Liver (tissue), 8 donors: ENCODE measurements at regions not wholly inside any gene's neighbourhood (a gene's known extent, or its start where the extent isn't known, plus 50 kb on each side); places are given as distances from the start of the nearest gene placed in this dataset.
"Not testable (repeated sequence)": the region's sequence is repeated elsewhere in the genome, so short reads cannot be mapped to it uniquely, and the experiment has no call there.

Source experiments
- DNase-seq: peaks from one replicate; pipeline ENCODE4 v3.0.0-alpha.2; 2017; ENCODE audit warnings: low spot score
- H3K27ac ChIP-seq, 2 donors: one replicate each; pipeline ENCODE4 v1.7.0; 2013; ENCODE audit warnings: inconsistent platforms in 2 of 2, low read length in 2 of 2, control low read depth in 1 of 2, low read depth in 1 of 2, mild to moderate bottlenecking in 1 of 2
- H3K27me3 ChIP-seq, 4 donors: one replicate each; pipeline versions ENCODE4 v1.6.1 to v1.7.0; 2013; ENCODE audit warnings: low read length in 3 of 4, inconsistent platforms in 1 of 4, mild to moderate bottlenecking in 1 of 4, moderate library complexity in 1 of 4; ENCODE audit not compliant: control insufficient read depth in 4 of 4, insufficient read depth in 4 of 4
- H3K36me3 ChIP-seq, 4 donors: one replicate each; pipeline versions ENCODE4 v1.6.1 to v1.7.0; 2013; ENCODE audit warnings: low read length in 3 of 4, mild to moderate bottlenecking in 3 of 4, low read depth in 1 of 4, moderate library complexity in 1 of 4; ENCODE audit not compliant: control insufficient read depth in 4 of 4, insufficient read depth in 3 of 4
- H3K4me1 ChIP-seq, 4 donors: one replicate each; pipeline versions ENCODE4 v1.6.1 to v1.7.0; 2013; ENCODE audit warnings: low read length in 3 of 4, mild to moderate bottlenecking in 3 of 4, moderate library complexity in 1 of 4; ENCODE audit not compliant: control insufficient read depth in 4 of 4, insufficient read depth in 4 of 4
- H3K4me3 ChIP-seq, 3 donors: one replicate each; pipeline versions ENCODE4 v1.6.1 to v1.7.0; 2013; ENCODE audit warnings: low read length in 3 of 3, control low read depth in 1 of 3, low read depth in 1 of 3, mild to moderate bottlenecking in 1 of 3
- H3K9ac ChIP-seq, 2 donors: one replicate each; pipeline ENCODE4 v1.7.0; 2013; ENCODE audit warnings: low read length in 2 of 2, mild to moderate bottlenecking in 2 of 2, moderate library complexity in 2 of 2, control low read depth in 1 of 2, low read depth in 1 of 2
- H3K9me3 ChIP-seq, 4 donors: one replicate each; pipeline versions ENCODE4 v1.6.1 to v1.7.0; 2013; ENCODE audit warnings: low read length in 3 of 4; ENCODE audit not compliant: control insufficient read depth in 4 of 4
- EGR1 ChIP-seq, 2 donors: IDR thresholded peaks; 2 replicates each; pipeline ENCODE4 v1.6.1; 2016 to 2018; ENCODE audit warnings: antibody characterized with exemption in 2 of 2, low read depth in 2 of 2
- FOXA1 ChIP-seq: IDR thresholded peaks from 2 replicates; pipeline ENCODE4 v1.6.1; 2016; ENCODE audit warnings: antibody characterized with exemption
- FOXA2 ChIP-seq: IDR thresholded peaks from 2 replicates; pipeline ENCODE4 v1.6.1; 2016; ENCODE audit warnings: antibody characterized with exemption
- GABPA ChIP-seq, 2 donors: IDR thresholded peaks in 1 of 2; conservative IDR thresholded peaks in 1 of 2; 2 replicates each; pipeline ENCODE4 v1.6.1; 2016; ENCODE audit warnings: antibody characterized with exemption in 2 of 2, mild to moderate bottlenecking in 1 of 2, moderate library complexity in 1 of 2
- HNF4A ChIP-seq, 2 donors: conservative IDR thresholded peaks; 2 replicates each; pipeline ENCODE4 v1.6.1; 2016; ENCODE audit warnings: antibody characterized with exemption in 2 of 2, mild to moderate bottlenecking in 2 of 2
- HNF4G ChIP-seq: IDR thresholded peaks from 2 replicates; pipeline ENCODE4 v1.6.1; 2016; ENCODE audit warnings: antibody characterized with exemption
- JUND ChIP-seq, 2 donors: IDR thresholded peaks; 2 replicates each; pipeline ENCODE4 v1.6.1; 2016; ENCODE audit warnings: antibody characterized with exemption in 2 of 2
- NR2F2 ChIP-seq: IDR thresholded peaks from 2 replicates; pipeline ENCODE4 v1.6.1; 2016; ENCODE audit warnings: antibody characterized with exemption
- RAD21 ChIP-seq, 2 donors: IDR thresholded peaks; 2 replicates each; pipeline ENCODE4 v1.6.1; 2016; ENCODE audit warnings: antibody characterized with exemption in 2 of 2, mild to moderate bottlenecking in 2 of 2
- RXRA ChIP-seq, 2 donors: IDR thresholded peaks; 2 replicates each; pipeline ENCODE4 v1.6.1; 2017 to 2018; ENCODE audit warnings: antibody characterized with exemption in 2 of 2, mild to moderate bottlenecking in 1 of 2
- SP1 ChIP-seq: IDR thresholded peaks from 2 replicates; pipeline ENCODE4 v1.6.1; 2018; ENCODE audit warnings: antibody characterized with exemption, mild to moderate bottlenecking
- TAF1 ChIP-seq: conservative IDR thresholded peaks from 2 replicates; pipeline ENCODE4 v1.6.1; 2016; ENCODE audit warnings: antibody characterized with exemption, mild to moderate bottlenecking
- YY1 ChIP-seq: IDR thresholded peaks from 2 replicates; pipeline ENCODE4 v1.6.1; 2016; ENCODE audit warnings: antibody characterized with exemption, mild to moderate bottlenecking
- WGBS: extraction: QIAGEN DNeasy Blood & Tissue Kit; methylation state at CpG from one replicate; pipeline ENCODE4 v1.1.7; 2013; 5-methylcytosine and 5-hydroxymethylcytosine counted together
- TF ChIP-seq, protein P1 (sequence below): IDR thresholded peaks from 2 replicates; pipeline ENCODE4 v1.6.1; 2016; ENCODE audit warnings: antibody characterized with exemption
- TF ChIP-seq, protein P2 (sequence below): IDR thresholded peaks from 2 replicates; pipeline ENCODE4 v1.6.1; 2016; ENCODE audit warnings: antibody characterized with exemption
- TF ChIP-seq, protein P3 (sequence below): fragments of 150-350 bp; IDR thresholded peaks from 2 replicates; pipeline ENCODE4 v1.5.1; 2017; ENCODE audit warnings: improper control_type of control experiment, low read depth, low read length; ENCODE audit not compliant: missing input control
- TF ChIP-seq, protein P4 (sequence below): IDR thresholded peaks from 2 replicates; pipeline ENCODE4 v1.6.1; 2016; ENCODE audit warnings: antibody characterized with exemption, mild to moderate bottlenecking
- donor health status: healthy.
- donor health status: healthy.
- donor health status: healthy.
- donor health status: healthy.
- donor health status: healthy.

DNA sequence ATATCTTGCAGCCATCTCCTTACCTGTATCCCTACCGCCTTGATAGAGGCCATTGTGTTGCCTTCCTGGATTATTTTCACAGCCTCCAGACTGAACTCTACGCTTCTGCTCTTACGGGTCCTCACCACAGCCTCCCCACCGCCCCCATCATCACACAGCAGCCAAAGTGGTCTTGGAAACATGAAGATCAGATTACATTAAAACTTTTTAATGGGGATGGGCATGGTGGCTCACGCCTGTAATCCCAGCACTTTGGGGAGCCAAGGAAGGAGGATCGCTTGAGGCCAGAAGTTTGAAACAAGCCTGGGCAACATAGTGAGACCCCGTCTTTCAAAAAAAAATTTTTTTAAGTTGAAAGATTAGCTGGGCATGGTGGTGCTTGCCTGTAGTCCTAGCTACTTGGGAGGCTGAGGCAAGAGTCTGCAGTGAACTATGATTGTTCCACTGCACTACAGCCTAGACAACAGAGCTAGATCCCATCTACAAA is 150.5 kb downstream of the NPIPB5 start (continued):
- TF ChIP-seq, protein P1, sequence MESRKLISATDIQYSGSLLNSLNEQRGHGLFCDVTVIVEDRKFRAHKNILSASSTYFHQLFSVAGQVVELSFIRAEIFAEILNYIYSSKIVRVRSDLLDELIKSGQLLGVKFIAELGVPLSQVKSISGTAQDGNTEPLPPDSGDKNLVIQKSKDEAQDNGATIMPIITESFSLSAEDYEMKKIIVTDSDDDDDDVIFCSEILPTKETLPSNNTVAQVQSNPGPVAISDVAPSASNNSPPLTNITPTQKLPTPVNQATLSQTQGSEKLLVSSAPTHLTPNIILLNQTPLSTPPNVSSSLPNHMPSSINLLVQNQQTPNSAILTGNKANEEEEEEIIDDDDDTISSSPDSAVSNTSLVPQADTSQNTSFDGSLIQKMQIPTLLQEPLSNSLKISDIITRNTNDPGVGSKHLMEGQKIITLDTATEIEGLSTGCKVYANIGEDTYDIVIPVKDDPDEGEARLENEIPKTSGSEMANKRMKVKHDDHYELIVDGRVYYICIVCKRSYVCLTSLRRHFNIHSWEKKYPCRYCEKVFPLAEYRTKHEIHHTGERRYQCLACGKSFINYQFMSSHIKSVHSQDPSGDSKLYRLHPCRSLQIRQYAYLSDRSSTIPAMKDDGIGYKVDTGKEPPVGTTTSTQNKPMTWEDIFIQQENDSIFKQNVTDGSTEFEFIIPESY, result no peak
- TF ChIP-seq HNF4A (conservative IDR thresholded peaks at IDR 0.05), result no peak
- no peak for TF ChIP-seq RAD21 (IDR thresholded peaks at IDR 0.05)
- no peak for TF ChIP-seq HNF4G
- TF ChIP-seq TAF1, result no peak

DNA sequence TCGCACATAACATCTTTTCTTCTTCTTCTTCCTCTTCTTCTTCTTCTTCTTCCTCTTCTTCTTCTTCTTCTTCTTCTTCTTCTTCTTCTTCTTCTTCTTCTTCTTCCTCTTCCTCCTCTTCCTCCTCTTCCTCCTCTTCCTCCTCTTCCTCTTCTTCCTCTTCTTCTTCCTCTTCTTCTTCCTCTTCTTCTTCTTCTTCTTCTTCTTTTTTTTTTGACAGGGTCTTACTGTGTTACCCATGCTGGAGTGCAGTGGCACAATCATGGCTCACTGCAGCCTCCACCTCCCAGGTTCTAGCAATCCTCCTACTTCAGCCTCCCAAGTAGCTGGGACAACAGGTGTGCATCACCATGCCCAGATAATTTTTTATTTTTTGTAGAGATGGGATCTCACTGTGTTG is 151.0 kb upstream of the HS3ST2 start:
- H3K4me1 ChIP-seq, H3K9me3 ChIP-seq, H3K27ac ChIP-seq, H3K4me3 ChIP-seq, H3K27me3 ChIP-seq, DNase-seq, H3K9ac ChIP-seq, H3K36me3 ChIP-seq: not testable (repeated sequence)
- WGBS, result 75% methylated on average over 1 of the region's 1 CpG

DNA sequence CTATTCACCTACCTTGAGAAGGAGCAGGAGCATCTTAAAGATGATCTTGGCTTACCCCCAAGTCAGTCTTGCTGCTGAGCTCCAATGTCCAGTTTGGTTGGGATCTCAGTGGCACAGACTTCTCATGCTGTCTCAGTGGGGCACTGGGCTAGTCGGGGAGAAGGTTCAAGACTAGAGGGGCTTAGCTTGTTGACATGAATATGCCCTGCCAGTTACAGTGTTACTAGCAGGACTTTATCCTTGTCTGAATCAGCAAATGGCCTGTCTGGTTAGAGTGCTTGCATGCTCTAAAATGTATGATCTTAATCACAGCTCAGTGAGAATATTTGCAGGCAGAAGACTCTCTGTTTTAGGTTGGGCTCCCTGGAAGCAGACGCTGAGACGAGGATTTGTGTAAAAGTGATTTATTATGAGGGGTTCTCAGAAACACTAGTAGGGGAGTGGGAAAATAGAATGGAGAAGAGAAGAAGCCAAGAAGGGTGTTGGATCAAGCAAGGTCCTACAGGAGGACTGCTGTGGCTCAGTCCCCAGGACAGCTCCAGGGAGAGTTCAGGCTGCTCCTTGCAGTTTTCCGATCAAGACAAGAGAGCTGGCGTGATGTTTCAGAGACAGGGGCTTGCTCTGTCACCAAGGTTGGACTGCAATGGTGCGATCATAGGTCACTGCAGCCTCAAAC is 150.4 kb upstream of the HS3ST2 start:
- WGBS, result 83% methylated on average over 6 of the region's 6 CpGs
- DNase-seq, result no peak
- Histone ChIP-seq H3K9me3 (no peaks in the 10 kb centered on the region), H3K27me3 (peaks cover 0 to 9% (median 2%) of the 10 kb centered on the region in 4 donors), H3K4me3 (no peak overlapping the region), H3K9ac (no peak overlapping the region), H3K4me1 (no peaks in the 10 kb centered on the region), H3K27ac (no peak overlapping the region), H3K36me3 (no peaks in the 10 kb centered on the region)
- no peak for TF ChIP-seq YY1
- TF ChIP-seq GABPA (IDR thresholded peaks at IDR 0.05 in 1 of 2, conservative IDR thresholded peaks at IDR 0.05 in 1 of 2), result no peak
- no peak for TF ChIP-seq EGR1 (IDR thresholded peaks at IDR 0.05; ENCODE audit: low read depth in 2 of 2)
- TF ChIP-seq FOXA1, result no peak
- no peak for TF ChIP-seq HNF4G
- no peak for TF ChIP-seq JUND (IDR thresholded peaks at IDR 0.05)
- TF ChIP-seq RXRA (IDR thresholded peaks at IDR 0.05), result no peak
- TF ChIP-seq SP1, result no peak
- no peak for TF ChIP-seq FOXA2
- TF ChIP-seq, protein P2, sequence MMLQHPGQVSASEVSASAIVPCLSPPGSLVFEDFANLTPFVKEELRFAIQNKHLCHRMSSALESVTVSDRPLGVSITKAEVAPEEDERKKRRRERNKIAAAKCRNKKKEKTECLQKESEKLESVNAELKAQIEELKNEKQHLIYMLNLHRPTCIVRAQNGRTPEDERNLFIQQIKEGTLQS, result no peak
- TF ChIP-seq, protein P3, sequence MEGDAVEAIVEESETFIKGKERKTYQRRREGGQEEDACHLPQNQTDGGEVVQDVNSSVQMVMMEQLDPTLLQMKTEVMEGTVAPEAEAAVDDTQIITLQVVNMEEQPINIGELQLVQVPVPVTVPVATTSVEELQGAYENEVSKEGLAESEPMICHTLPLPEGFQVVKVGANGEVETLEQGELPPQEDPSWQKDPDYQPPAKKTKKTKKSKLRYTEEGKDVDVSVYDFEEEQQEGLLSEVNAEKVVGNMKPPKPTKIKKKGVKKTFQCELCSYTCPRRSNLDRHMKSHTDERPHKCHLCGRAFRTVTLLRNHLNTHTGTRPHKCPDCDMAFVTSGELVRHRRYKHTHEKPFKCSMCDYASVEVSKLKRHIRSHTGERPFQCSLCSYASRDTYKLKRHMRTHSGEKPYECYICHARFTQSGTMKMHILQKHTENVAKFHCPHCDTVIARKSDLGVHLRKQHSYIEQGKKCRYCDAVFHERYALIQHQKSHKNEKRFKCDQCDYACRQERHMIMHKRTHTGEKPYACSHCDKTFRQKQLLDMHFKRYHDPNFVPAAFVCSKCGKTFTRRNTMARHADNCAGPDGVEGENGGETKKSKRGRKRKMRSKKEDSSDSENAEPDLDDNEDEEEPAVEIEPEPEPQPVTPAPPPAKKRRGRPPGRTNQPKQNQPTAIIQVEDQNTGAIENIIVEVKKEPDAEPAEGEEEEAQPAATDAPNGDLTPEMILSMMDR, result no peak
- no peak for TF ChIP-seq HNF4A (conservative IDR thresholded peaks at IDR 0.05)
- TF ChIP-seq, protein P4, sequence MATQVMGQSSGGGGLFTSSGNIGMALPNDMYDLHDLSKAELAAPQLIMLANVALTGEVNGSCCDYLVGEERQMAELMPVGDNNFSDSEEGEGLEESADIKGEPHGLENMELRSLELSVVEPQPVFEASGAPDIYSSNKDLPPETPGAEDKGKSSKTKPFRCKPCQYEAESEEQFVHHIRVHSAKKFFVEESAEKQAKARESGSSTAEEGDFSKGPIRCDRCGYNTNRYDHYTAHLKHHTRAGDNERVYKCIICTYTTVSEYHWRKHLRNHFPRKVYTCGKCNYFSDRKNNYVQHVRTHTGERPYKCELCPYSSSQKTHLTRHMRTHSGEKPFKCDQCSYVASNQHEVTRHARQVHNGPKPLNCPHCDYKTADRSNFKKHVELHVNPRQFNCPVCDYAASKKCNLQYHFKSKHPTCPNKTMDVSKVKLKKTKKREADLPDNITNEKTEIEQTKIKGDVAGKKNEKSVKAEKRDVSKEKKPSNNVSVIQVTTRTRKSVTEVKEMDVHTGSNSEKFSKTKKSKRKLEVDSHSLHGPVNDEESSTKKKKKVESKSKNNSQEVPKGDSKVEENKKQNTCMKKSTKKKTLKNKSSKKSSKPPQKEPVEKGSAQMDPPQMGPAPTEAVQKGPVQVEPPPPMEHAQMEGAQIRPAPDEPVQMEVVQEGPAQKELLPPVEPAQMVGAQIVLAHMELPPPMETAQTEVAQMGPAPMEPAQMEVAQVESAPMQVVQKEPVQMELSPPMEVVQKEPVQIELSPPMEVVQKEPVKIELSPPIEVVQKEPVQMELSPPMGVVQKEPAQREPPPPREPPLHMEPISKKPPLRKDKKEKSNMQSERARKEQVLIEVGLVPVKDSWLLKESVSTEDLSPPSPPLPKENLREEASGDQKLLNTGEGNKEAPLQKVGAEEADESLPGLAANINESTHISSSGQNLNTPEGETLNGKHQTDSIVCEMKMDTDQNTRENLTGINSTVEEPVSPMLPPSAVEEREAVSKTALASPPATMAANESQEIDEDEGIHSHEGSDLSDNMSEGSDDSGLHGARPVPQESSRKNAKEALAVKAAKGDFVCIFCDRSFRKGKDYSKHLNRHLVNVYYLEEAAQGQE, result no peak
- no peak for TF ChIP-seq TAF1
- TF ChIP-seq RAD21 (IDR thresholded peaks at IDR 0.05), result no peak
- TF ChIP-seq NR2F2, result no peak
- TF ChIP-seq, protein P1, result no peak
